ENCODE measurements at regions not wholly inside any gene's neighbourhood (a gene's known extent, or its start where the extent isn't known, plus 50 kb on each side); places are given as distances from the start of the nearest gene placed in this dataset.

GRCh38 chr4:125003840-125004239, 291.3 kb upstream of the ANKRD50 start:
- TF ChIP-seq ARNTL (CRISPR knock-in tag; IDR thresholded peaks at IDR 0.05; ENCODE audit: borderline replicate concordance, low read depth) (no peak), ZNF8 (CRISPR knock-in tag; IDR thresholded peaks at IDR 0.05) (no peak), ZFP3 (CRISPR knock-in tag; IDR thresholded peaks at IDR 0.05) (no peak), PATZ1 (CRISPR knock-in tag; IDR thresholded peaks at IDR 0.05; ENCODE audit: borderline replicate concordance) (no peak), ZNF565 (CRISPR knock-in tag; conservative IDR thresholded peaks at IDR 0.05; ENCODE audit: low read depth) (no peak), TSHZ2 (CRISPR knock-in tag; IDR thresholded peaks at IDR 0.05) (no peak), PPARA (CRISPR knock-in tag; IDR thresholded peaks at IDR 0.05; ENCODE audit: borderline replicate concordance) (no peak), RARB (CRISPR knock-in tag; IDR thresholded peaks at IDR 0.05) (no peak), SNAI2 (CRISPR knock-in tag; IDR thresholded peaks at IDR 0.05) (no peak), CSRNP3 (CRISPR knock-in tag; IDR thresholded peaks at IDR 0.05) (no peak)
- TF ChIP-seq, protein P1, sequence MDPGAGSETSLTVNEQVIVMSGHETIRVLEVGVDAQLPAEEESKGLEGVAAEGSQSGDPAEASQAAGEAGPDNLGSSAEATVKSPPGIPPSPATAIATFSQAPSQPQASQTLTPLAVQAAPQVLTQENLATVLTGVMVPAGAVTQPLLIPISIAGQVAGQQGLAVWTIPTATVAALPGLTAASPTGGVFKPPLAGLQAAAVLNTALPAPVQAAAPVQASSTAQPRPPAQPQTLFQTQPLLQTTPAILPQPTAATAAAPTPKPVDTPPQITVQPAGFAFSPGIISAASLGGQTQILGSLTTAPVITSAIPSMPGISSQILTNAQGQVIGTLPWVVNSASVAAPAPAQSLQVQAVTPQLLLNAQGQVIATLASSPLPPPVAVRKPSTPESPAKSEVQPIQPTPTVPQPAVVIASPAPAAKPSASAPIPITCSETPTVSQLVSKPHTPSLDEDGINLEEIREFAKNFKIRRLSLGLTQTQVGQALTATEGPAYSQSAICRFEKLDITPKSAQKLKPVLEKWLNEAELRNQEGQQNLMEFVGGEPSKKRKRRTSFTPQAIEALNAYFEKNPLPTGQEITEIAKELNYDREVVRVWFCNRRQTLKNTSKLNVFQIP (CRISPR knock-in tag; IDR thresholded peaks at IDR 0.05; ENCODE audit: borderline replicate concordance, low read depth) = no peak
